HG03520 (cell line): ENCODE measurements at regions not wholly inside any gene's neighbourhood (a gene's known extent, or its start where the extent isn't known, plus 50 kb on each side); places are given as distances from the start of the nearest gene placed in this dataset.

Experiments
- ATAC-seq: cut with Tn5 transposase; IDR thresholded peaks from one replicate; pipeline ENCODE4 v1.9.1; 2021; ENCODE audit warnings: mild to moderate bottlenecking, moderate library complexity; ENCODE audit not compliant: unreplicated experiment

DNA sequence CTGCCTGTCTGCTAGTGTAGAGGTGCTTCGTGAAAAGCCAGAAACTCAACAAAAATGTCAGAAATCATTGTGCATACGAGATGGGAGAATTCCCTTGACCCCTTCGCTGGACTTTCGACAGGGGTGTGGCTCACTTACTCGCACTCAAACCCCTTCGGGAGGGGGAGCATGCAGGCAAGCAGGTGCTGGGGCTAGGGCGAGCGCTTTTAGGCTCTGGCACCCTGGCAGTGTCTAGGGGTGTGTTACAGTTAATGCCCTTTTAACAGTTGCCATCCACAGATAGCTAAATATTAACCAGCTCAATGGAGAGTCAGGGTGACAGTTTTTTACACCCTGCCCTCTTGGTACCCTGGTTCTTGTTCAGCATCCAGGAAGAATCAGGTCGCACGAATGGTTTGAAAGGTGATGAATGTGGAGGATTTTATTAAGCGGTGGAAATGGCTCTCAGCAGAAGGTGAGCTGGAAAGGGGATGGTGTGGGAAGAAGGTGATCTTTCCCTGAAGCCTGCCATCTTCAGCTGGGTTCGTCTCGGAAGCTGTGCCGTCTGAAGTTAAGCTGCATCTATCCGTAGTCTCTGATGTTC is 59.6 kb upstream of the SHANK2 start:
- no peak for ATAC-seq

- ATAC-seq, result no peak
These were observed 59.0 kb upstream of the SHANK2 start for GRCh38 chr11:71311176-71311925.

- ATAC-seq, result no peak
These were observed 57.8 kb upstream of the SHANK2 start for GRCh38 chr11:71310184-71310583.

- ATAC-seq, result no peak
These were observed 57.2 kb upstream of the SHANK2 start for GRCh38 chr11:71309611-71310010.

GRCh38 chr11:71309181-71309580 is 56.8 kb upstream of the SHANK2 start:
- no peak for ATAC-seq

GRCh38 chr11:71307811-71308645 is 55.7 kb upstream of the SHANK2 start:
- ATAC-seq, result no peak

DNA sequence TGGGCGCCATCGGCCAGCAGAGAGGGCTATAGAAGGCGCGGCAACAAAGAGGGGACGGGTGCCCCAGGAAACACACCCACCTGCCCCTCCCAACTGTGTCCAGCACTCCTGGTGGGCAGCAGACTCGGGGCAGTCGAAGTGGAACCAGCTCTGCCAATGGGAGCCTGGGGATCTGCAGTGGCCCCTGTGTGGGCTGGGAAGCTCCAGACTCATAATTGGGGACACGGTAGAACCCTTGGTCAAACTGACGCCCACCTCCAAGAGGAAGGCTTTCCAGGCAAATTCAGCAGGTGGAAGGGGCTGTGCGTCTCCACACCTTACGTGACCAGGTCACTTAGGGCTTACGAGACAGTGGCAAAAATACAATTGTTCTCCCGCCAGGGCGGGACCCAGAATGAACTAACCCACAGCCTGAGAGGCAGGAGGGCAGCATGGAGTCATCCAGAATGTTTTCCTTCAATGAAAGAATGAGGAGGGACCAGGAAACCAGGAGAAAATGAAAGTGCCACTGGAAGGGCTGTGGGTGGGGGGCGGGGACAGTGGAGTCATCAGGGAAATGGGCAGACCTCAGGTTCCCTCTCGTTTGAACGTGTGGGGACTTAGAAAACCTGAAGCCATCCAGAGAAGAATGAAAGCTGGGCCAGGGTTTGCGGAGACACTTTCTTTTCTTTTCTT is 53.2 kb upstream of the SHANK2 start:
- no peak for ATAC-seq

DNA sequence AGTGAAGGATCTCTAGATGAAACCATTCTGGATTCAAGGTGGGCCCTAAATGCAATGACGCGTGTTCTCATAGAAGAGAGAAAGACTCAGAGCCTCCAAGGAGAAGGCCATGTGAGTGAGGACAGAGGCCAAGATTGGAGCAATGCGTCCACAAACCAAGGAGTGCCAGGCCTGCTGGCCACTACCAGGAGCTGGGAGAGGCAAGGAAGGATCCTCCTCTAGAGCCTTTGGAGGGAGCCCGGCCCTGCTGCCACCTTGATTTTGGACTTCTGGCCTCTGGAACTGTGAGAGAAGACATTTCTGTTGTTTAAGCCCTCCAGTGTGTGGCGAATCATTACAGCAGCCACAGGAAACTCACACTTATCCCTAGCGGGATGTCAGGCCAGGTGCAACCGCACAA is 52.7 kb upstream of the SHANK2 start:
- ATAC-seq, result no peak

- no peak for ATAC-seq
These were observed 52.1 kb upstream of the SHANK2 start for GRCh38 chr11:71304491-71304890.

GRCh38 chr11:71304045-71304444 is 51.7 kb upstream of the SHANK2 start:
- ATAC-seq, result no peak

- no peak for ATAC-seq
These were observed 50.5 kb upstream of the SHANK2 start for GRCh38 chr11:71302911-71303310.

DNA sequence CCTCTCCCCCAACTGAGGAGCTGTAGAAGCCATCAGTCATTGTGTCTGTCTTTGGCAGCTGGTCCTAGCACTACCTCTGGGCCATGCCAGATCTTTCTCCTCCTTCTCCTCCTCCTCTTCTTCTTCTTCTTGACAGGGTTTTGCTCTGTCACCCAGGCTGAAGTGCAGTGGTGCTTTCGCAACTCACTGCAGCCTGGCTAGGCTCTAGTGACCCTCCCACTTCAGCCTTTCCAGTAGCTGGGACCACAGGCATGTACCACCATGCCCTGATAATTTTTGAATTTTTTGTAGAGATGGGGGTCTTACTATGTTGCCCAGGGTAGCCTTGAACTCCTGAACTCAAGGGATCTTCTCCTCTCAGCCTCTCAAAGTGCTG is 50.1 kb upstream of the SHANK2 start:
- no peak for ATAC-seq
